ENCODE measurements at regions not wholly inside any gene's neighbourhood (a gene's known extent, or its start where the extent isn't known, plus 50 kb on each side); places are given as distances from the start of the nearest gene placed in this dataset.

DNA sequence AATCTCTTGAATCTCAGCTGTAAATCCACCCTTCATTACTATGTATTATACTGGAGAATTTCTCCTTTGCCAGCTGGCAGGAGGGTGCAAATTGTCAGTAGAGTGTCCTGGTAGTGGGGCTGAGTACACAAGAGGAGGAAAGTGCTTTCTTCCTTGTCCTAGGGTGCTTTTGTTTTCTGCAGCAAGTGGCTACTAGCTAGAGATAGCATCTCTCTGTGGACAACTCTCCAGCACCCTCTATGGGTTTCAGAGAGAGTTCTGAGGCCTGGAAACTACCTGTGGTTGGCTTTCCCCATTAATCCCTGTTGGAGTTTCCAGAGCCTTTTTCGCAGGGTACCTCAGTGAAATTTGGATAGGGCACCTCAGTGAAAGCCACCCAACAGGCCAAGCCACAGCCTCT is 422.5 kb upstream of the RGS17 start:
- 0% methylated on average over 1 of the region's 1 CpG for WGBS (ENCODE audit: insufficient coverage, low coverage, missing lambda C conversion rate)
- H3K27me3 ChIP-seq (ENCODE audit: control insufficient read depth in 2 of 2, insufficient read depth in 2 of 2, low read length in 2 of 2) = no peaks in the 10 kb centered on the region
- no peak for TF ChIP-seq PHF8 (IDR thresholded peaks at IDR 0.05; ENCODE audit: borderline replicate concordance, low read length)
- no peak for TF ChIP-seq OTX1 (CRISPR knock-in tag; IDR thresholded peaks at IDR 0.05)
- no peak for TF ChIP-seq HNRNPUL1 (IDR thresholded peaks at IDR 0.05; ENCODE audit: low read length)
- no peak for TF ChIP-seq CBX1 (IDR thresholded peaks at IDR 0.05; ENCODE audit: low read depth)
- no peak for TF ChIP-seq MNT (conservative IDR thresholded peaks at IDR 0.05)
- no peak for TF ChIP-seq MYNN (IDR thresholded peaks at IDR 0.05)
- TF ChIP-seq MYNN (CRISPR knock-in tag; IDR thresholded peaks at IDR 0.05) = no peak
- no peak for TF ChIP-seq ZBED1 (IDR thresholded peaks at IDR 0.05)
- TF ChIP-seq, protein P1, sequence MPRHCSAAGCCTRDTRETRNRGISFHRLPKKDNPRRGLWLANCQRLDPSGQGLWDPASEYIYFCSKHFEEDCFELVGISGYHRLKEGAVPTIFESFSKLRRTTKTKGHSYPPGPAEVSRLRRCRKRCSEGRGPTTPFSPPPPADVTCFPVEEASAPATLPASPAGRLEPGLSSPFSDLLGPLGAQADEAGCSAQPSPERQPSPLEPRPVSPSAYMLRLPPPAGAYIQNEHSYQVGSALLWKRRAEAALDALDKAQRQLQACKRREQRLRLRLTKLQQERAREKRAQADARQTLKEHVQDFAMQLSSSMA (CRISPR knock-in tag; IDR thresholded peaks at IDR 0.05) = no peak
- no peak for TF ChIP-seq NCOA6 (IDR thresholded peaks at IDR 0.05)
- TF ChIP-seq GABPB1 (CRISPR knock-in tag; IDR thresholded peaks at IDR 0.05) = no peak
- TF ChIP-seq TCF7L2 (IDR thresholded peaks at IDR 0.05; ENCODE audit: low read depth, low read length) = no peak
- no peak for TF ChIP-seq ZNF584 (CRISPR knock-in tag; IDR thresholded peaks at IDR 0.05; ENCODE audit: low read depth)
- no peak for TF ChIP-seq YY1 (IDR thresholded peaks at IDR 0.05; ENCODE audit: borderline replicate concordance in 1 of 3, control insufficient read depth in 1 of 3, extremely low read depth in 1 of 3, insufficient read depth in 3 of 3, insufficient read length in 1 of 3, insufficient replicate concordance in 2 of 3, low read depth in 1 of 3, low read length in 2 of 3)
- TF ChIP-seq ZMIZ1 (IDR thresholded peaks at IDR 0.05; ENCODE audit: low read depth in 2 of 2, low read length in 2 of 2) = no peak
- TF ChIP-seq HINFP (tag; conservative IDR thresholded peaks at IDR 0.05; ENCODE audit: low read depth) = no peak
- ATAC-seq (no peak), FAIRE-seq (no peak), DNase-seq (ENCODE audit: extremely low read depth in 1 of 4, low spot score in 3 of 4) (no peak)
- H3K27ac ChIP-seq (ENCODE audit: extremely low read depth, low read depth, low read length) = no peak overlapping the region
- H3K9me3 ChIP-seq (replicated peaks; ENCODE audit: control insufficient read depth, insufficient read depth, low read depth, low read length) = no peaks in the 10 kb centered on the region
- no peaks in the 10 kb centered on the region for H3K4me1 ChIP-seq (replicated peaks in 1 of 2; ENCODE audit: control insufficient read depth in 2 of 2, insufficient read depth in 2 of 2, low read length in 2 of 2)
- ChIA-PET POLR2A (no interaction called here), CTCF (ENCODE audit: low intra/inter-chr PET ratio) (no interaction called here)
- no peak overlapping the region for H3K4me2 ChIP-seq (ENCODE audit: insufficient read depth, low read length)
- intact Hi-C loops (cut with micrococcal nuclease) = no loop called here
- no peak overlapping the region for H2AFZ ChIP-seq (ENCODE audit: low read depth, low read length)
- H4K20me1 ChIP-seq (replicated peaks; ENCODE audit: control insufficient read depth, insufficient read depth, low read length) = no peaks in the 10 kb centered on the region
- in situ Hi-C loops (cut with MboI) = no loop called here
- no TSS peak for BruUV-seq (replicated peaks)
- H3K4me3 ChIP-seq = no peak overlapping the region
- H3K9ac ChIP-seq (ENCODE audit: insufficient read depth in 1 of 2, low read depth in 2 of 2, low read length in 2 of 2) = no peak overlapping the region
- no peaks in the 10 kb centered on the region for H3K79me2 ChIP-seq (ENCODE audit: control insufficient read depth, insufficient read depth, low read length)
- no peaks in the 10 kb centered on the region for H3K9me1 ChIP-seq (ENCODE audit: control insufficient read depth, insufficient read depth, low read length)
- H3K36me3 ChIP-seq (ENCODE audit: control insufficient read depth, insufficient read depth, low read length) = no peaks in the 10 kb centered on the region
